Ammon's horn (tissue), 1 donor: ENCODE measurements at regions not wholly inside any gene's neighbourhood (a gene's known extent, or its start where the extent isn't known, plus 50 kb on each side); places are given as distances from the start of the nearest gene placed in this dataset.

Experiments used
- DNase-seq: peaks from one replicate; pipeline ENCODE4 v3.0.0-alpha.2; 2016; ENCODE audit warnings: low spot score

GRCh38 chr6:54646069-54646950 is 200.3 kb upstream of the FAM83B start:
- DNase-seq: no peak

- no peak for DNase-seq
These were observed 199.5 kb upstream of the FAM83B start for GRCh38 chr6:54646951-54647664.

- no peak for DNase-seq
These were observed 192.2 kb upstream of the FAM83B start for GRCh38 chr6:54654381-54654780.

- DNase-seq: no peak
These were observed 191.4 kb upstream of the FAM83B start for GRCh38 chr6:54655162-54655561.

- no peak for DNase-seq
These were observed 181.3 kb upstream of the FAM83B start for GRCh38 chr6:54665278-54665677.

- no peak for DNase-seq
These were observed 166.0 kb upstream of the FAM83B start for GRCh38 chr6:54680531-54680930.

- DNase-seq: no peak
These were observed 165.3 kb upstream of the FAM83B start for GRCh38 chr6:54681267-54681666.

- no peak for DNase-seq
These were observed 164.6 kb upstream of the FAM83B start for GRCh38 chr6:54681987-54682386.

- no peak for DNase-seq
These were observed 157.0 kb upstream of the FAM83B start for GRCh38 chr6:54689620-54690019.

GRCh38 chr6:54690596-54690995 is 156.0 kb upstream of the FAM83B start:
- DNase-seq: no peak

GRCh38 chr6:54694928-54695532 is 151.5 kb upstream of the FAM83B start:
- no peak for DNase-seq

- no peak for DNase-seq
These were observed 150.8 kb upstream of the FAM83B start for GRCh38 chr6:54695815-54696214.

GRCh38 chr6:54697424-54697823 is 149.1 kb upstream of the FAM83B start:
- DNase-seq: no peak

GRCh38 chr6:54698974-54699373 is 147.6 kb upstream of the FAM83B start:
- DNase-seq: no peak

- DNase-seq: no peak
These were observed 146.4 kb upstream of the FAM83B start for GRCh38 chr6:54700158-54700557.

- DNase-seq: no peak
These were observed 143.8 kb upstream of the FAM83B start for GRCh38 chr6:54702772-54703171.

- DNase-seq: no peak
These were observed 140.2 kb upstream of the FAM83B start for GRCh38 chr6:54706391-54706790.

GRCh38 chr6:54706844-54707605 is 139.5 kb upstream of the FAM83B start:
- DNase-seq: no peak

GRCh38 chr6:54710456-54710855 is 136.1 kb upstream of the FAM83B start:
- peak; percentile 6 for DNase-seq

GRCh38 chr6:54716010-54716409 is 130.6 kb upstream of the FAM83B start:
- no peak for DNase-seq

- no peak for DNase-seq
These were observed 129.7 kb upstream of the FAM83B start for GRCh38 chr6:54716877-54717276.

GRCh38 chr6:54717849-54718455 is 128.6 kb upstream of the FAM83B start:
- DNase-seq: peak; percentile 46
